WTC11 (cell line): ENCODE measurements at regions not wholly inside any gene's neighbourhood (a gene's known extent, or its start where the extent isn't known, plus 50 kb on each side); places are given as distances from the start of the nearest gene placed in this dataset.

Experiments
- ATAC-seq: fragments of 200-7000 bp; cut with Tn5 transposase; 2 replicates; pipeline ENCODE4 v1.10.0; 2021; ENCODE audit warnings: mild to moderate bottlenecking, moderate library complexity
- CTCF ChIA-PET: fragments of 300-600 bp; sonication (Branson Sonifier 250); formaldehyde crosslinking; loops from one replicate; lab custom pipeline; 2021; ENCODE audit warnings: antibody characterized with exemption; lab: Charles Lee
- POLR2A ChIA-PET: fragments of 350-600 bp; sonication (Branson Sonifier 250); formaldehyde crosslinking; loops from one replicate; lab custom pipeline; 2021; ENCODE audit warnings: antibody characterized with exemption; lab: Charles Lee
- DNase-seq: peaks from one replicate; pipeline ENCODE4 v3.0.0; 2021; ENCODE audit warnings: low spot score
- H3K27ac Mint-ChIP-seq: 2 replicates; pipeline ENCODE4 v1.8.0; 2021; ENCODE audit warnings: mixed read lengths
- H3K27me3 Mint-ChIP-seq: 2 replicates; pipeline ENCODE4 v1.8.0; 2021; ENCODE audit warnings: low read depth, mild to moderate bottlenecking, moderate library complexity, mixed read lengths
- H3K36me3 Mint-ChIP-seq: 2 replicates; pipeline ENCODE4 v1.8.0; 2021; ENCODE audit warnings: mixed read lengths
- H3K4me1 Mint-ChIP-seq: 2 replicates; pipeline ENCODE4 v1.8.0; 2022; ENCODE audit warnings: mixed read lengths
- H3K4me3 Mint-ChIP-seq: 2 replicates; pipeline ENCODE4 v1.8.0; 2021; ENCODE audit warnings: mild to moderate bottlenecking, moderate library complexity, mixed read lengths
- H3K9me3 Mint-ChIP-seq: 2 replicates; pipeline ENCODE4 v1.8.0; 2021; ENCODE audit warnings: mixed read lengths
- ATF1 ChIP-seq: sonication (generic); formaldehyde crosslinking; IDR thresholded peaks from 2 replicates; pipeline ENCODE4 v1.8.1; 2023; ENCODE audit warnings: mild to moderate bottlenecking, moderate library complexity, missing genetic modification reagents
- CREM ChIP-seq: sonication (generic); formaldehyde crosslinking; IDR thresholded peaks from 2 replicates; pipeline ENCODE4 v1.8.1; 2022; ENCODE audit warnings: mild to moderate bottlenecking, missing genetic modification reagents, moderate library complexity
- ELF4 ChIP-seq: sonication (generic); formaldehyde crosslinking; IDR thresholded peaks from 2 replicates; pipeline ENCODE4 v1.8.1; 2022; ENCODE audit warnings: low read depth, mild to moderate bottlenecking, moderate library complexity, missing genetic modification reagents
- EMX1 ChIP-seq: fragments of 250-450 bp; sonication (Bioruptor Pico); IDR thresholded peaks from 2 replicates; pipeline ENCODE4 v1.8.0; 2021; ENCODE audit warnings: mild to moderate bottlenecking
- FOXP1 ChIP-seq: sonication (generic); formaldehyde crosslinking; IDR thresholded peaks from 2 replicates; pipeline ENCODE4 v1.8.0; 2022; ENCODE audit warnings: missing genetic modification reagents, mild to moderate bottlenecking, moderate library complexity, borderline replicate concordance
- FOXP4 ChIP-seq: sonication (generic); formaldehyde crosslinking; IDR thresholded peaks from 2 replicates; pipeline ENCODE4 v1.8.0; 2022; ENCODE audit warnings: mild to moderate bottlenecking, missing genetic modification reagents
- GABPB1 ChIP-seq: sonication (generic); formaldehyde crosslinking; IDR thresholded peaks from 2 replicates; pipeline ENCODE4 v1.8.1; 2023; ENCODE audit warnings: mild to moderate bottlenecking, missing genetic modification reagents
- IRF1 ChIP-seq: sonication (generic); formaldehyde crosslinking; IDR thresholded peaks from 2 replicates; pipeline ENCODE4 v1.8.0; 2023; ENCODE audit warnings: missing genetic modification reagents
- JAZF1 ChIP-seq: fragments of 250-450 bp; sonication (Bioruptor Pico); IDR thresholded peaks from 2 replicates; pipeline ENCODE4 v1.9.0; 2021; ENCODE audit warnings: moderate library complexity, mild to moderate bottlenecking, inconsistent platforms
- JUN ChIP-seq: sonication (generic); formaldehyde crosslinking; IDR thresholded peaks from 2 replicates; pipeline ENCODE4 v1.8.0; 2023; ENCODE audit warnings: mild to moderate bottlenecking, missing genetic modification reagents
- KAT7 ChIP-seq: sonication (generic); formaldehyde crosslinking; IDR thresholded peaks from 2 replicates; pipeline ENCODE4 v1.8.1; 2023; ENCODE audit warnings: missing genetic modification reagents, mild to moderate bottlenecking, borderline replicate concordance
- MAX ChIP-seq: sonication (generic); formaldehyde crosslinking; IDR thresholded peaks from 2 replicates; pipeline ENCODE4 v1.8.0; 2022; ENCODE audit warnings: mild to moderate bottlenecking, missing genetic modification reagents
- NFE2L1 ChIP-seq: sonication (generic); formaldehyde crosslinking; IDR thresholded peaks from 2 replicates; pipeline ENCODE4 v1.8.1; 2023; ENCODE audit warnings: missing genetic modification reagents
- NR1H2 ChIP-seq: sonication (generic); formaldehyde crosslinking; IDR thresholded peaks from 2 replicates; pipeline ENCODE4 v1.9.0; 2021; ENCODE audit warnings: mild to moderate bottlenecking, moderate library complexity, missing genetic modification reagents
- OVOL2 ChIP-seq: fragments of 250-450 bp; sonication (Bioruptor Pico); IDR thresholded peaks from 2 replicates; pipeline ENCODE4 v1.9.0; 2021; ENCODE audit warnings: mild to moderate bottlenecking, borderline replicate concordance
- RELA ChIP-seq: sonication (generic); formaldehyde crosslinking; IDR thresholded peaks from 2 replicates; pipeline ENCODE4 v1.8.1; 2022; ENCODE audit warnings: missing genetic modification reagents, mild to moderate bottlenecking, borderline replicate concordance
- RORB ChIP-seq: fragments of 250-450 bp; sonication (Bioruptor Pico); IDR thresholded peaks from 2 replicates; pipeline ENCODE4 v1.9.0; 2021; ENCODE audit warnings: mild to moderate bottlenecking
- SMAD4 ChIP-seq: sonication (generic); formaldehyde crosslinking; IDR thresholded peaks from 2 replicates; pipeline ENCODE4 v1.8.0; 2022; ENCODE audit warnings: mild to moderate bottlenecking, missing genetic modification reagents
- SP1 ChIP-seq: sonication (generic); formaldehyde crosslinking; conservative IDR thresholded peaks from 2 replicates; pipeline ENCODE4 v1.8.1; 2022; ENCODE audit warnings: missing genetic modification reagents
- TEAD4 ChIP-seq: sonication (generic); formaldehyde crosslinking; IDR thresholded peaks from 2 replicates; pipeline ENCODE4 v1.8.0; 2022; ENCODE audit warnings: mild to moderate bottlenecking, missing genetic modification reagents
- ZNF219 ChIP-seq: sonication (generic); formaldehyde crosslinking; IDR thresholded peaks from 2 replicates; pipeline ENCODE4 v1.8.0; 2023; ENCODE audit warnings: missing genetic modification reagents, mild to moderate bottlenecking, borderline replicate concordance
- ZNF263 ChIP-seq: sonication (generic); formaldehyde crosslinking; IDR thresholded peaks from 2 replicates; pipeline ENCODE4 v1.8.1; 2022; ENCODE audit warnings: low read depth, mild to moderate bottlenecking, moderate library complexity, missing genetic modification reagents
- ZNF396 ChIP-seq: fragments of 250-450 bp; sonication (Bioruptor Pico); IDR thresholded peaks from 2 replicates; pipeline ENCODE4 v1.8.0; 2021; ENCODE audit warnings: mild to moderate bottlenecking, moderate library complexity, borderline replicate concordance
- ZNF416 ChIP-seq: fragments of 250-450 bp; sonication (Bioruptor Pico); IDR thresholded peaks from 2 replicates; pipeline ENCODE4 v1.9.0; 2021; ENCODE audit warnings: mild to moderate bottlenecking, inconsistent platforms
- ZNF512 ChIP-seq: sonication (generic); formaldehyde crosslinking; IDR thresholded peaks from 2 replicates; pipeline ENCODE4 v1.8.1; 2022; ENCODE audit warnings: missing genetic modification reagents, borderline replicate concordance
- ZNF671 ChIP-seq: fragments of 250-450 bp; sonication (Bioruptor Pico); IDR thresholded peaks from 2 replicates; pipeline ENCODE4 v1.8.0; 2021; ENCODE audit warnings: mild to moderate bottlenecking
- TF ChIP-seq, protein P1 (sequence below): sonication (generic); formaldehyde crosslinking; IDR thresholded peaks from 2 replicates; pipeline ENCODE4 v1.8.0; 2022; ENCODE audit warnings: mild to moderate bottlenecking, missing genetic modification reagents
- TF ChIP-seq, protein P2 (sequence below): sonication (generic); formaldehyde crosslinking; IDR thresholded peaks from 2 replicates; pipeline ENCODE4 v1.8.0; 2023; ENCODE audit warnings: missing genetic modification reagents, mild to moderate bottlenecking, borderline replicate concordance

DNA sequence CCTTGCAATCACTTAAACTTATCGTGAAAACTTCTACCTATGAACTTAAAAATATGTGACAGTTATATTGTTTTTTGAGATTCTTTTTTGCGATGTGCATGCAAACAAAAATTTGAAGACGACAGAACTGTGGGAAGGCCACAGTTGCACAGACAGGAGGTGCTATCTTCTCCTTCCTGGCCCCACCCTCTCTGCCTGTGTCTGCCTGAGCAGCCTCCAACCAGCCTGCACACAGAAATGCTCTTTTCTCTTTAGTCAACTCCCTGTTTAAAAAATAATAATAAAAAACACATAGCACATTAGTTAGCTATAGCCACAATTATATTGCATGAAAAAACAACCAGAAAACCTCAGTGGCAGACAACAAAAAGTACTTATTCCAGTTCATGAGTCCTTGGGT, 212.2 kb downstream of the ZNF621 start:
- no peak for DNase-seq
- ChIA-PET POLR2A (no interaction called here), CTCF (interaction anchor here (0.6 to 1.0 kb wide), 2 partner anchors 11 to 1278 kb away, joined by 4 read pairs; no protein-coding TSS in a partner anchor)
- no peaks in the 10 kb centered on the region for H3K36me3 Mint-ChIP-seq
- peak; percentile 44; the same call in 1 of the 2 replicates for ATAC-seq
- H3K4me3 Mint-ChIP-seq: no peak overlapping the region
- H3K9me3 Mint-ChIP-seq: peaks cover 10% of the 10 kb centered on the region
- peaks cover 11% of the 10 kb centered on the region for H3K4me1 Mint-ChIP-seq
- H3K27ac Mint-ChIP-seq: no peak overlapping the region
- TF ChIP-seq RORB (CRISPR knock-in tag): no peak
- no peak for TF ChIP-seq ELF4 (CRISPR knock-in tag)
- no peak for TF ChIP-seq KAT7 (CRISPR knock-in tag)
- TF ChIP-seq, protein P1, sequence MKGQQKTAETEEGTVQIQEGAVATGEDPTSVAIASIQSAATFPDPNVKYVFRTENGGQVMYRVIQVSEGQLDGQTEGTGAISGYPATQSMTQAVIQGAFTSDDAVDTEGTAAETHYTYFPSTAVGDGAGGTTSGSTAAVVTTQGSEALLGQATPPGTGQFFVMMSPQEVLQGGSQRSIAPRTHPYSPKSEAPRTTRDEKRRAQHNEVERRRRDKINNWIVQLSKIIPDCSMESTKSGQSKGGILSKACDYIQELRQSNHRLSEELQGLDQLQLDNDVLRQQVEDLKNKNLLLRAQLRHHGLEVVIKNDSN (CRISPR knock-in tag): no peak
- TF ChIP-seq ZNF671 (CRISPR knock-in tag): no peak
- TF ChIP-seq FOXP4: no peak
- TF ChIP-seq ATF1 (CRISPR knock-in tag): no peak
- no peak for TF ChIP-seq ZNF416
- TF ChIP-seq EMX1: no peak
- no peak for TF ChIP-seq FOXP1 (CRISPR knock-in tag)
- TF ChIP-seq ZNF396 (CRISPR knock-in tag): no peak
- TF ChIP-seq JUN: no peak
- TF ChIP-seq JAZF1 (CRISPR knock-in tag): no peak
- no peak for TF ChIP-seq SMAD4
- H3K27me3 Mint-ChIP-seq: peaks cover 4% of the 10 kb centered on the region

DNA sequence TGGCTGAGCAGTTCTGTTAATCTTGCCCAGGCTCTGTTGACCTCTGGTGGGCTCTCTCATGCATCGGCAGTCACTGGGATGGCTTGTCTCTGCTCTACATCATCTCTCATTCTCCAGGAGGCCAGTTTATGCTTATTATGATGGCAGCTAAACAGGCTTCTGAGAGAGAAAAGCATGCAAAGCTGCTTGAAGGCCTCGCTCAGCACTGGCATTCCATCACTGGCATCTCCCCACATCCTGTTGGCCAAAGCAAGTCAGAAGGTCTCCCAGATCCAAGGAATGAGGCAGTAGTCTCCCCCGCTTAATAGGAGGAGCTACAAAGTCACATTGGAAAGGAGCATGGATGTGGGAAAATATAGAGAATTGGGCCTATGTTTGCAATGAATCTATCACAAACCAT, 212.6 kb downstream of the ZNF621 start:
- Mint-ChIP-seq H3K36me3 (no peaks in the 10 kb centered on the region), H3K4me3 (no peak overlapping the region), H3K9me3 (peaks cover 7% of the 10 kb centered on the region), H3K27me3 (peaks cover 3% of the 10 kb centered on the region), H3K27ac (no peak overlapping the region), H3K4me1 (peaks cover 13% of the 10 kb centered on the region)
- CTCF ChIA-PET: interaction anchor here (0.6 to 1.0 kb wide), 2 partner anchors 11 to 1279 kb away, joined by 4 read pairs; no protein-coding TSS in a partner anchor
- DNase-seq (no peak), ATAC-seq (no peak)
- POLR2A ChIA-PET: no interaction called here
- TF ChIP-seq CREM (CRISPR knock-in tag) (no peak), NFE2L1 (CRISPR knock-in tag) (no peak), GABPB1 (CRISPR knock-in tag) (no peak), ZNF219 (no peak), FOXP1 (CRISPR knock-in tag) (no peak), SMAD4 (no peak), RELA (no peak), ELF4 (CRISPR knock-in tag) (no peak), OVOL2 (CRISPR knock-in tag) (no peak), TEAD4 (CRISPR knock-in tag) (no peak), SP1 (CRISPR knock-in tag) (no peak), ZNF263 (CRISPR knock-in tag) (no peak), NR1H2 (CRISPR knock-in tag) (no peak), IRF1 (CRISPR knock-in tag) (no peak), MAX (CRISPR knock-in tag) (no peak), ZNF512 (CRISPR knock-in tag) (no peak)
- TF ChIP-seq, protein P2, sequence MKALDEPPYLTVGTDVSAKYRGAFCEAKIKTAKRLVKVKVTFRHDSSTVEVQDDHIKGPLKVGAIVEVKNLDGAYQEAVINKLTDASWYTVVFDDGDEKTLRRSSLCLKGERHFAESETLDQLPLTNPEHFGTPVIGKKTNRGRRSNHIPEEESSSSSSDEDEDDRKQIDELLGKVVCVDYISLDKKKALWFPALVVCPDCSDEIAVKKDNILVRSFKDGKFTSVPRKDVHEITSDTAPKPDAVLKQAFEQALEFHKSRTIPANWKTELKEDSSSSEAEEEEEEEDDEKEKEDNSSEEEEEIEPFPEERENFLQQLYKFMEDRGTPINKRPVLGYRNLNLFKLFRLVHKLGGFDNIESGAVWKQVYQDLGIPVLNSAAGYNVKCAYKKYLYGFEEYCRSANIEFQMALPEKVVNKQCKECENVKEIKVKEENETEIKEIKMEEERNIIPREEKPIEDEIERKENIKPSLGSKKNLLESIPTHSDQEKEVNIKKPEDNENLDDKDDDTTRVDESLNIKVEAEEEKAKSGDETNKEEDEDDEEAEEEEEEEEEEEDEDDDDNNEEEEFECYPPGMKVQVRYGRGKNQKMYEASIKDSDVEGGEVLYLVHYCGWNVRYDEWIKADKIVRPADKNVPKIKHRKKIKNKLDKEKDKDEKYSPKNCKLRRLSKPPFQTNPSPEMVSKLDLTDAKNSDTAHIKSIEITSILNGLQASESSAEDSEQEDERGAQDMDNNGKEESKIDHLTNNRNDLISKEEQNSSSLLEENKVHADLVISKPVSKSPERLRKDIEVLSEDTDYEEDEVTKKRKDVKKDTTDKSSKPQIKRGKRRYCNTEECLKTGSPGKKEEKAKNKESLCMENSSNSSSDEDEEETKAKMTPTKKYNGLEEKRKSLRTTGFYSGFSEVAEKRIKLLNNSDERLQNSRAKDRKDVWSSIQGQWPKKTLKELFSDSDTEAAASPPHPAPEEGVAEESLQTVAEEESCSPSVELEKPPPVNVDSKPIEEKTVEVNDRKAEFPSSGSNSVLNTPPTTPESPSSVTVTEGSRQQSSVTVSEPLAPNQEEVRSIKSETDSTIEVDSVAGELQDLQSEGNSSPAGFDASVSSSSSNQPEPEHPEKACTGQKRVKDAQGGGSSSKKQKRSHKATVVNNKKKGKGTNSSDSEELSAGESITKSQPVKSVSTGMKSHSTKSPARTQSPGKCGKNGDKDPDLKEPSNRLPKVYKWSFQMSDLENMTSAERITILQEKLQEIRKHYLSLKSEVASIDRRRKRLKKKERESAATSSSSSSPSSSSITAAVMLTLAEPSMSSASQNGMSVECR (CRISPR knock-in tag): no peak
